ENCODE measurements at regions not wholly inside any gene's neighbourhood (a gene's known extent, or its start where the extent isn't known, plus 50 kb on each side); places are given as distances from the start of the nearest gene placed in this dataset.
A peak's percentile ranks its signal among the peaks of the same experiment; 100 is the strongest.

DNA sequence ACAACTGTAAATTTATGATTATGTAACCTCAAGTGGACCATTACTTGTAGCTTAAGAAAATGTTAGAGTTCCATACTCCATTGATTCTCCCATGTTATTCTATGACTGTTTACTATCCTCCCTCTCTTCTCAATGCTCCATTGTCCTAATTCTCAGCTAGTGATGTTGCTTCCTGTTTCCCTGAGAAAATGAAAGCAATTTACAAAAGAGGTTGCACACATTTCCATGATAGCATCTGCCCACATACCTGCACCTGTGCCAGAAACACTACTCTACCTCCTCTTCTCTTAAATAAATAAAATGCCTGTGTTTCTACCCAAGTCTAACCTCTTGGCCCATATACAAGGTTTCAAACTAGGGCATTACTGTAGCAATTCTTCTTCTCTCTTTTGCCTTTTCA, 1620.9 kb downstream of the FAM181B start:
- no peaks in the 10 kb centered on the region for H3K36me3 ChIP-seq (ENCODE audit: control insufficient read depth, insufficient read depth, low read length)
- no peak overlapping the region for H3K4me3 ChIP-seq (ENCODE audit: low read length)
- H3K27ac ChIP-seq (ENCODE audit: low read depth, low read length) = no peak overlapping the region
- DNase-seq = no peak
- H3K27me3 Mint-ChIP-seq (ENCODE audit: insufficient read depth) = no peaks in the 10 kb centered on the region
- no peaks in the 10 kb centered on the region for H3K4me1 ChIP-seq (ENCODE audit: control insufficient read depth, insufficient read depth, low read length)
- H3K27me3 ChIP-seq (ENCODE audit: control insufficient read depth, insufficient read depth, low read length, poor library complexity, severe bottlenecking) = no peaks in the 10 kb centered on the region
- no peak overlapping the region for H3K9ac ChIP-seq (ENCODE audit: extremely low read depth, low read length, poor library complexity, severe bottlenecking)
- no peaks in the 10 kb centered on the region for H3K9me3 ChIP-seq (ENCODE audit: control insufficient read depth, low read length)
- H3K9me3 Mint-ChIP-seq = no peaks in the 10 kb centered on the region
- no peaks in the 10 kb centered on the region for H3K36me3 Mint-ChIP-seq (ENCODE audit: low read depth)
- H3K4me1 Mint-ChIP-seq = no peaks in the 10 kb centered on the region
- no peak overlapping the region for H3K4me3 Mint-ChIP-seq
- H3K27ac Mint-ChIP-seq = no peak overlapping the region
- TF ChIP-seq, protein P1, sequence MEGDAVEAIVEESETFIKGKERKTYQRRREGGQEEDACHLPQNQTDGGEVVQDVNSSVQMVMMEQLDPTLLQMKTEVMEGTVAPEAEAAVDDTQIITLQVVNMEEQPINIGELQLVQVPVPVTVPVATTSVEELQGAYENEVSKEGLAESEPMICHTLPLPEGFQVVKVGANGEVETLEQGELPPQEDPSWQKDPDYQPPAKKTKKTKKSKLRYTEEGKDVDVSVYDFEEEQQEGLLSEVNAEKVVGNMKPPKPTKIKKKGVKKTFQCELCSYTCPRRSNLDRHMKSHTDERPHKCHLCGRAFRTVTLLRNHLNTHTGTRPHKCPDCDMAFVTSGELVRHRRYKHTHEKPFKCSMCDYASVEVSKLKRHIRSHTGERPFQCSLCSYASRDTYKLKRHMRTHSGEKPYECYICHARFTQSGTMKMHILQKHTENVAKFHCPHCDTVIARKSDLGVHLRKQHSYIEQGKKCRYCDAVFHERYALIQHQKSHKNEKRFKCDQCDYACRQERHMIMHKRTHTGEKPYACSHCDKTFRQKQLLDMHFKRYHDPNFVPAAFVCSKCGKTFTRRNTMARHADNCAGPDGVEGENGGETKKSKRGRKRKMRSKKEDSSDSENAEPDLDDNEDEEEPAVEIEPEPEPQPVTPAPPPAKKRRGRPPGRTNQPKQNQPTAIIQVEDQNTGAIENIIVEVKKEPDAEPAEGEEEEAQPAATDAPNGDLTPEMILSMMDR (conservative IDR thresholded peaks at IDR 0.05) = no peak

DNA sequence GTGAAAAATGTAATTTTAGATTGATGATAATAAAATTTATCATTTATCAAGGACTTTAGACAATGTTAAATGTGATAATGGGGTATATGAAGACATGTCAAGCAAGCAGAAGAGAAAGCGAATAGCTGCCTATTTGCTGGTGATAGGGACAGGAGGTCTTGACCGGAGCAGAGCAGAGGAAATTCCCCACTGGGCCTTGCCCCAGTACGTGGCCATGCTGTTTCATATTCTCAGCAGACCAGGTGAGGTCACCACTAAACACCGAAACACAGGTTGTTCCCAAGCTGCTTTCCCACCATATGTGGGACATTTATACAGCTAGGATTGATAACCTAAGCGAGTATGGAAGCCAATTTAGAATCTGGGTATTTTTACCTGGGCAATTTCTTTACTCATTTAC, 1629.6 kb downstream of the FAM181B start:
- Histone ChIP-seq H3K9ac (ENCODE audit: extremely low read depth, low read length, poor library complexity, severe bottlenecking) (no peak overlapping the region), H3K27ac (ENCODE audit: low read depth, low read length) (no peak overlapping the region), H3K27me3 (ENCODE audit: control insufficient read depth, insufficient read depth, low read length, poor library complexity, severe bottlenecking) (no peaks in the 10 kb centered on the region), H3K9me3 (ENCODE audit: control insufficient read depth, low read length) (no peaks in the 10 kb centered on the region), H3K4me3 (ENCODE audit: low read length) (no peak overlapping the region), H3K4me1 (ENCODE audit: control insufficient read depth, insufficient read depth, low read length) (no peaks in the 10 kb centered on the region), H3K36me3 (ENCODE audit: control insufficient read depth, insufficient read depth, low read length) (no peaks in the 10 kb centered on the region)
- peak; percentile 52 for DNase-seq
- Mint-ChIP-seq H3K27ac (no peak overlapping the region), H3K4me1 (peaks cover 2% of the 10 kb centered on the region), H3K4me3 (no peak overlapping the region), H3K36me3 (ENCODE audit: low read depth) (no peaks in the 10 kb centered on the region), H3K9me3 (no peaks in the 10 kb centered on the region), H3K27me3 (ENCODE audit: insufficient read depth) (no peaks in the 10 kb centered on the region)
- 80 to 84% methylated on average over 4 to 5 of the region's 5 CpGs for WGBS, 2 experiments (ENCODE audit: insufficient coverage in 1 of 2, insufficient read length in 1 of 2)
- TF ChIP-seq, protein P1 (conservative IDR thresholded peaks at IDR 0.05) = no peak

DNA sequence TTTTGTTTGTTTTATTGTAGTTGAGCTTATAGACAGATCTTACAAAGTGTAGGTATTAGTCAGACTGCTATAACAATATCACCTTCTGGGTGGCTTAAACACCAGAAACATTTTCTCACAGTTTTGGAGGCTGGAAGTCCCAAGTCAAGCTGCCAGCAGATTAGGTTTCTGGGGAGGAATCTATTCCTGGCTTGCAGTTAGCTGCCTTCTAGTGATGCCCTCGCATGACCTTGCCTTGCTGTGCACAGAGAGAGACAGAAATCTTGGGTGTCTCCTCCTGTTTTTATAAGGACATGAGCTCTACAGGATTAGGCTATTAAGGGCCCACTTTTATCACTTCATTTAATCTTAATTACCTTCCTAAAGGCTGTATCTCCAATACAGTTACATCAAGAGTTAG, 1635.2 kb downstream of the FAM181B start:
- WGBS, 2 experiments (ENCODE audit: insufficient coverage in 1 of 2, insufficient read length in 1 of 2) = 90 to 100% methylated on average over 1 of the region's 1 CpG
- Histone ChIP-seq H3K27me3 (ENCODE audit: control insufficient read depth, insufficient read depth, low read length, poor library complexity, severe bottlenecking) (no peaks in the 10 kb centered on the region), H3K9me3 (ENCODE audit: control insufficient read depth, low read length) (no peaks in the 10 kb centered on the region), H3K4me1 (ENCODE audit: control insufficient read depth, insufficient read depth, low read length) (no peaks in the 10 kb centered on the region), H3K4me3 (ENCODE audit: low read length) (no peak overlapping the region), H3K27ac (ENCODE audit: low read depth, low read length) (no peak overlapping the region), H3K9ac (ENCODE audit: extremely low read depth, low read length, poor library complexity, severe bottlenecking) (no peak overlapping the region), H3K36me3 (ENCODE audit: control insufficient read depth, insufficient read depth, low read length) (no peaks in the 10 kb centered on the region)
- H3K36me3 Mint-ChIP-seq (ENCODE audit: low read depth) = no peaks in the 10 kb centered on the region
- no peak overlapping the region for H3K4me3 Mint-ChIP-seq
- TF ChIP-seq, protein P1 (conservative IDR thresholded peaks at IDR 0.05) = no peak
- H3K9me3 Mint-ChIP-seq = peaks cover 4% of the 10 kb centered on the region
- DNase-seq = no peak
- H3K4me1 Mint-ChIP-seq = peaks cover 9% of the 10 kb centered on the region
- H3K27ac Mint-ChIP-seq = no peak overlapping the region
- no peaks in the 10 kb centered on the region for H3K27me3 Mint-ChIP-seq (ENCODE audit: insufficient read depth)

Data from endodermal cell (in vitro differentiated cells).